ENCODE measurements at regions not wholly inside any gene's neighbourhood (a gene's known extent, or its start where the extent isn't known, plus 50 kb on each side); places are given as distances from the start of the nearest gene placed in this dataset.

DNA sequence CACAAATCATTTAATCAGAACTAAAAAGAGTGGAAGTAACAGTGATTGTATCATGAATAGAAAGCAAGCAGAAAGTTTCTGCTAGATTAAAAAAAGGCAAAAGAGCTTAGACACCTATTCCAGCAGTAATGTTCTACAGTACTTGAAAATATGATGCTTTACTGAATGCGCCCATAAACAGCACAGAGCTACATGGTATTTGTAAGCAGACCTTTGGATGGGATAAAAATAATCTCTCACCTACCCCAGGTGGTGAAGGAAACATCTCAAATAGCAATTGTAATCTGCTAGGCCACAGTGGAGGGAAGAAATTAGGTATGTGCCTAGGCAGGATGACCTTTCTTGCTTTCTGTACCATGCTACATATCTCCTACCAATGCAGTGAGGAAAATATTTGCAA is 280.9 kb upstream of the PRKX start:
- TF ChIP-seq RCOR1 (IDR thresholded peaks at IDR 0.05; ENCODE audit: insufficient replicate concordance, low read length) (no peak), CHD1 (IDR thresholded peaks at IDR 0.05; ENCODE audit: low read depth, low read length) (no peak), SMC3 (IDR thresholded peaks at IDR 0.05; ENCODE audit: low read depth, low read length) (no peak), CEBPB (IDR thresholded peaks at IDR 0.05; ENCODE audit: low read depth, low read length) (no peak), RAD21 (IDR thresholded peaks at IDR 0.05; ENCODE audit: low read length) (no peak)
- TF ChIP-seq, protein P1, sequence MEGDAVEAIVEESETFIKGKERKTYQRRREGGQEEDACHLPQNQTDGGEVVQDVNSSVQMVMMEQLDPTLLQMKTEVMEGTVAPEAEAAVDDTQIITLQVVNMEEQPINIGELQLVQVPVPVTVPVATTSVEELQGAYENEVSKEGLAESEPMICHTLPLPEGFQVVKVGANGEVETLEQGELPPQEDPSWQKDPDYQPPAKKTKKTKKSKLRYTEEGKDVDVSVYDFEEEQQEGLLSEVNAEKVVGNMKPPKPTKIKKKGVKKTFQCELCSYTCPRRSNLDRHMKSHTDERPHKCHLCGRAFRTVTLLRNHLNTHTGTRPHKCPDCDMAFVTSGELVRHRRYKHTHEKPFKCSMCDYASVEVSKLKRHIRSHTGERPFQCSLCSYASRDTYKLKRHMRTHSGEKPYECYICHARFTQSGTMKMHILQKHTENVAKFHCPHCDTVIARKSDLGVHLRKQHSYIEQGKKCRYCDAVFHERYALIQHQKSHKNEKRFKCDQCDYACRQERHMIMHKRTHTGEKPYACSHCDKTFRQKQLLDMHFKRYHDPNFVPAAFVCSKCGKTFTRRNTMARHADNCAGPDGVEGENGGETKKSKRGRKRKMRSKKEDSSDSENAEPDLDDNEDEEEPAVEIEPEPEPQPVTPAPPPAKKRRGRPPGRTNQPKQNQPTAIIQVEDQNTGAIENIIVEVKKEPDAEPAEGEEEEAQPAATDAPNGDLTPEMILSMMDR (conservative IDR thresholded peaks at IDR 0.05; ENCODE audit: low read depth, low read length) = no peak

Measured in IMR-90 (cell line).